ENCODE measurements at regions not wholly inside any gene's neighbourhood (a gene's known extent, or its start where the extent isn't known, plus 50 kb on each side); places are given as distances from the start of the nearest gene placed in this dataset.

- no peaks in the 10 kb centered on the region for H3K4me1 ChIP-seq (ENCODE audit: low read depth)
- no peak for DNase-seq
- ATAC-seq = no peak
- no peaks in the 10 kb centered on the region for H3K9me3 ChIP-seq
- intact Hi-C loops (cut with DNase I, micrococcal nuclease) = no loop called here
- no peaks in the 10 kb centered on the region for H3K36me3 ChIP-seq (ENCODE audit: low read depth)
- TF ChIP-seq, protein P1, sequence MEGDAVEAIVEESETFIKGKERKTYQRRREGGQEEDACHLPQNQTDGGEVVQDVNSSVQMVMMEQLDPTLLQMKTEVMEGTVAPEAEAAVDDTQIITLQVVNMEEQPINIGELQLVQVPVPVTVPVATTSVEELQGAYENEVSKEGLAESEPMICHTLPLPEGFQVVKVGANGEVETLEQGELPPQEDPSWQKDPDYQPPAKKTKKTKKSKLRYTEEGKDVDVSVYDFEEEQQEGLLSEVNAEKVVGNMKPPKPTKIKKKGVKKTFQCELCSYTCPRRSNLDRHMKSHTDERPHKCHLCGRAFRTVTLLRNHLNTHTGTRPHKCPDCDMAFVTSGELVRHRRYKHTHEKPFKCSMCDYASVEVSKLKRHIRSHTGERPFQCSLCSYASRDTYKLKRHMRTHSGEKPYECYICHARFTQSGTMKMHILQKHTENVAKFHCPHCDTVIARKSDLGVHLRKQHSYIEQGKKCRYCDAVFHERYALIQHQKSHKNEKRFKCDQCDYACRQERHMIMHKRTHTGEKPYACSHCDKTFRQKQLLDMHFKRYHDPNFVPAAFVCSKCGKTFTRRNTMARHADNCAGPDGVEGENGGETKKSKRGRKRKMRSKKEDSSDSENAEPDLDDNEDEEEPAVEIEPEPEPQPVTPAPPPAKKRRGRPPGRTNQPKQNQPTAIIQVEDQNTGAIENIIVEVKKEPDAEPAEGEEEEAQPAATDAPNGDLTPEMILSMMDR (IDR thresholded peaks at IDR 0.05) = no peak
- H3K4me3 ChIP-seq = no peak overlapping the region
Observed at GRCh38 chr1:166457700-166458099, 290.9 kb upstream of the FAM78B start.

- H3K4me3 ChIP-seq = no peak overlapping the region
- peaks cover 3% of the 10 kb centered on the region for H3K9me3 ChIP-seq
- no peak for DNase-seq
- H3K4me1 ChIP-seq (ENCODE audit: low read depth) = no peaks in the 10 kb centered on the region
- intact Hi-C loops (cut with DNase I, micrococcal nuclease) = no loop called here
- TF ChIP-seq, protein P1 (IDR thresholded peaks at IDR 0.05) = no peak
- ATAC-seq = no peak
- no peaks in the 10 kb centered on the region for H3K36me3 ChIP-seq (ENCODE audit: low read depth)
Observed at GRCh38 chr1:166464333-166464732, 297.5 kb upstream of the FAM78B start.

- intact Hi-C loops (cut with DNase I, micrococcal nuclease) = no loop called here
- no peaks in the 10 kb centered on the region for H3K4me1 ChIP-seq (ENCODE audit: low read depth)
- H3K9me3 ChIP-seq = peaks cover 3% of the 10 kb centered on the region
- no peaks in the 10 kb centered on the region for H3K36me3 ChIP-seq (ENCODE audit: low read depth)
- TF ChIP-seq, protein P1 (IDR thresholded peaks at IDR 0.05) = no peak
- no peak for DNase-seq
- no peak overlapping the region for H3K4me3 ChIP-seq
- no peak for ATAC-seq
Observed at GRCh38 chr1:166470014-166470413, 303.2 kb upstream of the FAM78B start.

DNA sequence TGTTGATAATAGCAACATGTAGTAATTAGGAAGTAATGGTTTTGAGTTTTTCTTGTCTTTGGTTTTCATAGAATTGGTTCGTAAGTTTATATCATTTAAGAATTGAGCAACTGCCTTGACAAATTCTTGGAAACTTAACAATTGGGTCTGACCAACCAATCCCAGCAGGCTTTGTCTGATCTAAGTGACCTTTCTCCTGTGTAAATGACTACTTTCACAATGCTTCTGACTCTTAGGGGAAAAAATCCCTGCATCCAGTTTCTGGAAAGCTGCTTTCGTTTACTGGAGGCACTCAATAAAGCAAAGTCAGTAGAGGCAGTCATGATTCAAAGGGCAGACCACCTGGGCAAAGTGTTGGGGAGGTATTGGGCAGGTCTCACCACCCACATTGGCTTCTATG lies 303.6 kb upstream of the FAM78B start:
- DNase-seq = no peak
- Histone ChIP-seq H3K4me1 (ENCODE audit: low read depth) (no peaks in the 10 kb centered on the region), H3K4me3 (no peak overlapping the region), H3K9me3 (peaks cover under 1% of the 10 kb centered on the region), H3K36me3 (ENCODE audit: low read depth) (no peaks in the 10 kb centered on the region)
- intact Hi-C loops (cut with DNase I, micrococcal nuclease) = no loop called here
- TF ChIP-seq, protein P1 (IDR thresholded peaks at IDR 0.05) = no peak
- ATAC-seq = no peak

DNA sequence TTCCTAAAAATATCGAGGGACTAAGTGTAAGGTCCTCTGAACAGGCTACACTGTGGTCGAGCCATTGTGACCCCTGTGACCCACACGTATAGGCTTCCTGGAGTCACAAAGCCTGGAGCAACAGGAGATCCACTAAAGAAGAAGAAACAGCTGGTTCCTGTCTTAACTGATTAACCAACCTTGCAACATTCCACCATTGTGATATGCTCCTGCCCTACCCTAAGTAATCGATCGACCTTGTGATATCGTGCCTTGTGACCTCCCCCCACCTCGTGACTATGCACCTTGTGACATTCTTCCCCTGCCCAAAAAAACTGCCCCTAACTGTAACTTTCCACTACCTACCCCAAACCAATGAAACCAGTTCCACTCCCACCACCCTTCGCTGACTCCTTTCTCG lies 304.6 kb upstream of the FAM78B start:
- H3K4me1 ChIP-seq (ENCODE audit: low read depth) = no peaks in the 10 kb centered on the region
- no peak overlapping the region for H3K4me3 ChIP-seq
- TF ChIP-seq, protein P1 (IDR thresholded peaks at IDR 0.05) = no peak
- H3K36me3 ChIP-seq (ENCODE audit: low read depth) = no peaks in the 10 kb centered on the region
- no peak for ATAC-seq
- no peaks in the 10 kb centered on the region for H3K9me3 ChIP-seq
- no peak for DNase-seq
- intact Hi-C loops (cut with DNase I, micrococcal nuclease) = no loop called here

GRCh38 chr1:166479052-166479631 lies 312.3 kb upstream of the FAM78B start:
- Histone ChIP-seq H3K9me3 (no peaks in the 10 kb centered on the region), H3K4me3 (no peak overlapping the region), H3K36me3 (ENCODE audit: low read depth) (no peaks in the 10 kb centered on the region), H3K4me1 (ENCODE audit: low read depth) (no peaks in the 10 kb centered on the region)
- peak in 2 of 3 donors; percentile 35 to 77 for DNase-seq
- intact Hi-C loops (cut with DNase I, micrococcal nuclease) = loop anchor here (5.0 kb wide), 1 partner anchor 552 kb away; no protein-coding TSS in a partner anchor
- ATAC-seq = peak; percentile 39
- TF ChIP-seq, protein P1 (IDR thresholded peaks at IDR 0.05) = peak; percentile 48

Data from mucosa of descending colon (tissue), 3 donors.